Activated gamma-delta T cell treated with Interleukin-2 at 50 U/mL for 16 hours (primary cell): ENCODE measurements at regions not wholly inside any gene's neighbourhood (a gene's known extent, or its start where the extent isn't known, plus 50 kb on each side); places are given as distances from the start of the nearest gene placed in this dataset.
"Not testable (repeated sequence)": the region's sequence is repeated elsewhere in the genome, so short reads cannot be mapped to it uniquely, and the experiment has no call there.

Source experiments
- DNase-seq: peaks from one replicate; pipeline ENCODE4 v3.0.0-alpha.2; 2020

DNA sequence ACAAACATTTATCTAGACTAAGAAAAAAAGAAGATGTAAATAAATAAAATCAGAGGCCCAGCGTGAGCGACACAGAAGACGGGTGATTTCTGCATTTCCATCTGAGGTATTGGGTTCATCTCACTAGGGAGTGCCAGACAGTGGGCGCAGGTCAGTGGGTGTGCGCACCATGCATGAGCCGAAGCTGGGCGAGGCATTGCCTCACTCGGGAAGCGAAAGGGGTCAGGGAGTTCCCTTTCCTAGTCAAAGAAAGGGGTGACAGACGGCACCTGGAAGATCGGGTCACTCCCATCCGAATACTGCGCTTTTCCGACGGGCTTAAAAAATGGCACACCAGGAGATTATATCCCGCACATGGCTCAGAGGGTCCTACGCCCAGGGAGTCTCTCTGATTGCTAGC lies 79.5 kb upstream of the ABCD2 start:
- DNase-seq: not testable (repeated sequence)

DNA sequence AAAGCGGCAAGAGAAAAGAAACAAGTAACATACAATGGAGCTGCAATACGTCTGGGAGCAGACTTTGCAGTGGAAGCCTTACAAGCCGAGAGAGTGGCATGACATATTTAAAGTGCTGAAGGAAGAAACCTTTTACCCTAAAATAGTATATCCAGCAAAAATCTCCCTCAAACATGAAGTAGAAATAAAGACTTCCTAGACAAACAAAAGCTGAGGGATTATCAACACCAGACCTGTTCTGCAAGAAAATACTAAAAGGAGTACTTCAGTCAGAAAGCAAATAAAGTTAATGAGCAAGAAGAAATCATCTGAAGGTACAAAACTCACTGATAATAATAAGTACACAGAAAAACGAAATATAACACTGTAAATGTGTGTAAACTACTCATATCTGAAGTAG lies 77.5 kb upstream of the ABCD2 start:
- no peak for DNase-seq

DNA sequence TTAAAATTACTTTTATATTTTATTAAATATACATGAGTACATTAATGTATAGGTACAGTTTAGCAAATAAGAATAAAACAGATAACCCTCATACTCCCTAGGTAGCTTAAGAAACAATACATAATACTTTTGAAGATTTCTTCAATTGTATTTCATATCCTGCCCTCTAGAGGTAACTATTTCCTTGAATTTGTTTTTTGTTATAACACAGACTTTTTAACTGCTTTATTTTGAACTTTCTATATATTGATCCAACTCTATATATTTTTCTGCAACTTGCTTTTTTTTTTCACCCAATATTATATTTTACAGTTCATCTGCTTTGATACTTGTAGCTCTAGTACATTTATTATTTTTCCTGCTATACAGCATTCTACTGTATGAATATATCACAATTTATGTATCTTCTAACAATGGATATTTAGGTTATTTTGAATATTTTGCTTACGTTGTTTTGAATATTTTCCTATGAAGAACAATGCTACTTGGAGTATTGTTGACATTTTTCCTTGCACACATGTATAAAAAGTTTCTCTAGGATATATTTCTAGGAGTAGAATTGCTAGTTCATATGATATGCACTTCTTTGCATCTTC lies 72.8 kb upstream of the ABCD2 start:
- no peak for DNase-seq

DNA sequence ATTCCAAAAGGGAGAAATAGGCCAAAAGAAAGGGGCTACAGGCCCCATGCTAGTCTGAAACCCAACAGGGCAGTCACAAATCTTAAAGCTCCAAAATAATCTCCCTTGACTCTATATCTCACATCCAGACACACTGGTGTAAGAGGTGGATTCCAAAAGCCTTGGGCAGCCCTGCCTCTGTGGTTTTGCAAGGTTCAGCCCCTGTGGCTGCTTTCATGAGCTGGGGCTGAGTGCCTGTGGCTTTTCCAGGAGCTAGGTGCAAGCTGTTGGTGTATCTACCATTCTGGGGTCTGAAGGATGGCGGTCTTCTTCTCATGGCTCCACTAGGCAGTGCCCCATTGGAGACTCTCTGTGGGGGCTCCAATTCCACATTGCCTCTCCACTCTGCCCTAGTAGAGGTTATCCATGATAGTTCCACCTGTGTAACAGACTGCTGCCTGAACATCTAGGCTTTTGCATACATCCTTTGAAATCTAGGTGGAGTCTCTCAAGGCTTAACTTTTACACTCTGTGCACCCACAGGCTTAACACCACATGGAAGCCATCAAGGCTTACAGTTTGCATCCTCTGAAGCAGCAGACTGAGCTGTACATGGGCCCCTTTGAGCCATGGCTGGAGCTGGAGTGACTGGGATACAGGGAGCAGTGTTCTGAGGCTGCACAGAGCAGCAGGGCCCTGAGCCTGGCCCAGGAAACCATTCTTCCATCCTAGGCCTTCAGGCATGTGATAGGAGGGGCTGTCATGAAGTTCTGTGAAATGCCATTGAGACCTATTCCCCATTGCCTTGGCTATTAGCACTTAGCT lies 66.5 kb upstream of the ABCD2 start:
- DNase-seq: no peak

DNA sequence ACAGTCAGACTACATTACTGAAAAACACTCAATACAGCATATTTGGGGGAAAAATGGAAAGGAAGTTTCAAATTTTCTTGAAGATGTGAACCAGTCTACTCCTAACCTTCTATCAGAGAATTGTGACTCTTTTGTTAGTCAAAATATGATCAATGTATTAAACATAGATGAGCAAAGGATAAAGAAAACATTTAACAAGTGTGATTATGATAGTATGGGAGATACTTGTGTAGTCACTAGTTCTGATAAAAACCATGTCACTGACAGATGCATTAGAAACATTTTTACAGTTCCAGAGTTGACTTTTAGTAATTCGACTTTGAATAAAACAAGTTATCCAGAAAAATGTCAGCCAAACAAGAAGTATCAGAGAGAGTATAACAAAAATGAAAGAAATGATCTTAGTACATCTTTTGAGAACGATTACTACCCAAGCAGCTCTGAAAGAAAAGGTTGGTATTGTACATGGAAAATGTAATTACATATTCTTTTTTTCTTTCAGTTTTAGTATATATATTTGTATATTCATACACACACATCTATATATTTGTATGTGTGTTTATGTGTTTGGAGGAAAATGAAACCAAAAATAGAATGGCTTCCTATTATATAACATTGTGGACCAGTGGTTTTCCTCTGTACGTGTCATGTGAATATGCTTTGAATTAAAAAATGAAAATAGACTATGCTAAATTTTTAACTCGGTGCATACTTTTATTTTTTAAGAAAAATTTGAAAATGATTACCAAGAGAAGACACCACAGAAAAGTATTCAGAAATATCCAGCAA lies 63.3 kb upstream of the ABCD2 start:
- DNase-seq: no peak

DNA sequence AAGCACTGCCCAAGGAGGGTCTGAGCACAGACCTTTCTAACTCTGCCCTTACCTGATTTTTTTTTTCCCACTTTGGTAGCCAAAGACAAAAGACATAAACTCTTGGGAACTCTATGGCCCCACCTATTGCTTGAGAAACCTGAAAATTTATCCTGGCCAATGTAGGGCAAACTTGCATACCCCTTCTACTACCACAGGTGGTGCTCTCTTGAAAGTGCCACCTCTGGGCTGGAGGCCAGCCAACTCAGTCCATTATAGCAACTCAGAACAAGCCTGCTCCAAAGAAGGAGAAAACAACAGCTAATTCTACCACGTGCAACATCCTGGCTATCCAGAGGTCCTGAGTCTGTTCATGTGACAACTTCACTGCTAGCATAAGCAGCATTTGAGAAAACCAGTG lies 55.7 kb upstream of the ABCD2 start:
- no peak for DNase-seq

DNA sequence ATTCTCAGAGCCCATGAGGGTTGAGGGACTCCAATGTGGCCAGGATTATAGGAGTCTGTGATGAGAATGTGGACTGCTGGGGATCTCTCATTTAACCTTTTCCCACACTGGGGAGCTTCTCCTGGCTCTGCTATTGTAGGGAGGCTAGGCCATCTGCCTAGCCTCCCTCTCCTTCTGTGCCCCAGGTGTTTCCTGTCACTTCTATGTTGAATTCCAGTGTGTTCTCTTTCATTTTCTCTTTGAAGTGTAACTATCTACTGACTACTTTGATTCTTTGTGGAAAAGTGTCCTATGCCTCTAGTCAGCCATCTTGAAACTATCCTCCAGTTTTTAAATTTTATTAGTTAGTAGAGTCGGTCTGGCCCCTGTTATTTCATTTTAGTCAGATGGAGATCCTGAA lies 53.4 kb upstream of the ABCD2 start:
- DNase-seq: no peak

DNA sequence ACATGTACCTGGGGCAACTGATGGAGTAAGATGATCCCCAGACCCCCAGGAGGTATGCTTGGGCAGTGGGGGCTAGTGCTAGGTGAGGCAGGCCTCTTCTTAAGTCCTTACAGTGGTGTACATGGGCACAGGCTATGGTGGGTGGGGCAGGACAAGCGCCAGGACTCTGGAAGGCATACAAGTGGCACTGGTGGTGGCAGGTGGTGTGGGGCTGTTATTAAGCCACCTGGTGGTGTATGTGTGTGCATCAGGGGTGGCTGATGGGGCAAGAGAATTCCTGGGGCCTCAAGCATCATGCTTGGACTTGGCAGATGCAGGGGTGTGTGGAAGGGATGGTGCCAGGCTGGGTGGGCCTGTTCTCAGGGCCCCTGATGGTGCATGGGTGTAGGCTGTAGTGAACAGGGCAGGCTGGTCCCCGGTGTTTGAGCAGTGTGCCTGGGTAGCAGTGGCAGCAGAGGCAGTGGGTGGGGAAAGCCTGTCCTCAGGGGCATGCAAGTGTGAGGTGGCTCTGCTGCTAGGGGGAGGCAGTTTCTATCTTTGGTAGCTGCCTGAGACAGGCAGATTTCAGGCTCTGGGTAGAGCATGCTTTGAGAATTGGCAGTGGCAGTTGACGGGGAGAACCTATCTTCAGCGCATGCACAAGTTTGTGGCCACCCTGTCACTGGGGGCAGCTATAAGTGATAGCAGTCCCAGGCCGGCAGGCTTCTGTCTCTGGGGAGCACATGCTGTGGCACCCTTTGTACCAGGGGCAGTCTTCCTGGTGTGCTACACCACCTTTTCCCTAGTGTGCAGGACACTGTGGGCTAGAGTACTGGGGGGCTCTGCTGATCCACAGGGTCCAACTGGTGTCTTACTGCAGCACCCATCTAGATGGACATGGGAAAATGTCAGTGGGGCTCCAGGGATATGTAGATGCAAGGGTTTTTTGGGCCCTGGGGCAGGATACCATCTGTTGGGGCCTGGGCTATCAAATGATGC lies 52.6 kb upstream of the ABCD2 start:
- DNase-seq: no peak

DNA sequence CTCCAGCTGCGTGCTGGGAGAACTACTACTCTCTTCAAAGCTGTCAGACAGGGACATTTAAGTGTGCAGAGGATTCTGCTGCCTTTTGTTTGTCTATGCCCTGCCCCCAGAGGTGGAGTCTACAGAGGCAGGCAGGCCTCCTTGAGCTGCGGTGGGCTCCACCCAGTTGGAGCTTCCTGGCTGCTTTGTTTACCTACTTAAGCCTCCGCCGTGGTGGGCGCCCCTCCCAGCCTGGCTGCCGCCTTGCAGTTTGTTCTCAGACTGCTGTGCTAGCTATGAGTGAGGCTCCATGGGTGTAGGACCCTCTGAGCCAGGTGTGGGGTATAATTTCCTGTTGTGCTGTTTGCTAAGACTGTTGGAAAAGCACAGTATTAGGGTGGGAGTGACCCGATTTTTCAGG lies 49.9 kb upstream of the ABCD2 start:
- DNase-seq: peak; percentile 58
